Right lobe of liver (tissue), 6 donors: ENCODE measurements at regions not wholly inside any gene's neighbourhood (a gene's known extent, or its start where the extent isn't known, plus 50 kb on each side); places are given as distances from the start of the nearest gene placed in this dataset.

ENCODE experiments used
- ATAC-seq, 4 donors: fragments of 200-7000 bp; cut with Tn5 transposase; one replicate each; pipeline ENCODE4 v1.9.1; 2020; ENCODE audit warnings: mild to moderate bottlenecking in 4 of 4, moderate library complexity in 4 of 4
- DNase-seq, 3 donors: peaks; one replicate each; pipeline ENCODE4 v3.0.0-alpha.2; 2020
- H3K27ac ChIP-seq, 3 donors: fragments of 200-600 bp; one replicate each; pipeline ENCODE4 v1.8.0; 2022
- H3K27me3 ChIP-seq, 2 donors: fragments of 200-600 bp; one replicate each; pipeline ENCODE4 v1.8.0; 2022
- H3K36me3 ChIP-seq, 4 donors: fragments of 200-600 bp; sonication (generic) in 1 of 4; one replicate each; pipeline versions ENCODE4 v1.5.1 to v1.8.0; 2017 to 2022; ENCODE audit warnings: control low read depth in 1 of 4
- H3K4me1 ChIP-seq, 4 donors: fragments of 200-600 bp; sonication (generic) in 1 of 4; one replicate each; pipeline versions ENCODE4 v1.5.1 to v1.8.0; 2017 to 2022; ENCODE audit warnings: control low read depth in 1 of 4
- H3K4me3 ChIP-seq, 3 donors: fragments of 200-600 bp; one replicate each; pipeline ENCODE4 v1.8.0; 2022
- H3K9me3 ChIP-seq, 4 donors: fragments of 200-600 bp; sonication (generic) in 1 of 4; one replicate each; pipeline versions ENCODE4 v1.5.1 to v1.8.0; 2017 to 2022; ENCODE audit warnings: control low read depth in 1 of 4
- POLR2A ChIP-seq: fragments of 450-650 bp; IDR thresholded peaks from one replicate; pipeline ENCODE4 v1.6.1; 2017; ENCODE audit warnings: antibody characterized with exemption, mild to moderate bottlenecking
- WGBS: methylation state at CpG from one replicate; pipeline ENCODE4 v1.1.6; 2018; ENCODE audit warnings: low coverage, low lambda C conversion rate; ENCODE audit not compliant: insufficient coverage; ENCODE audit errors: missing lambda C conversion rate; 5-methylcytosine and 5-hydroxymethylcytosine counted together
- intact Hi-C, 2 donors: fragments of 100-400 bp; cut with DNase I; formaldehyde crosslinking; loops; one replicate each; pipeline versions ENCODE4 v1.11.2 to v1.14.1; 2022
- TF ChIP-seq, protein P1 (sequence below), 4 donors: fragments of 200-600 bp in 3 of 4; fragments of 450-650 bp in 1 of 4; IDR thresholded peaks; one replicate each; pipeline versions ENCODE4 v1.5.1 to v1.8.0; 2016 to 2022; ENCODE audit warnings: antibody characterized with exemption in 4 of 4, mild to moderate bottlenecking in 2 of 4
- donor health status: DM: no; HTN: yes; CAD: no.
- donor health status: DM: no; HTN: no; CAD: no.
- donor health status: DM: no; HTN: no; CAD: no.
- donor health status: DM: no; HTN: yes; CAD: no.
- donor health status: DM: no; HTN: yes; CAD: no.

- Histone ChIP-seq H3K27ac (no peak overlapping the region), H3K36me3 (no peaks in the 10 kb centered on the region), H3K4me1 (no peaks in the 10 kb centered on the region), H3K27me3 (no peaks in the 10 kb centered on the region), H3K4me3 (no peak overlapping the region), H3K9me3 (no peaks in the 10 kb centered on the region)
- intact Hi-C loops = no loop called here
- ATAC-seq = no peak
- TF ChIP-seq, protein P1, sequence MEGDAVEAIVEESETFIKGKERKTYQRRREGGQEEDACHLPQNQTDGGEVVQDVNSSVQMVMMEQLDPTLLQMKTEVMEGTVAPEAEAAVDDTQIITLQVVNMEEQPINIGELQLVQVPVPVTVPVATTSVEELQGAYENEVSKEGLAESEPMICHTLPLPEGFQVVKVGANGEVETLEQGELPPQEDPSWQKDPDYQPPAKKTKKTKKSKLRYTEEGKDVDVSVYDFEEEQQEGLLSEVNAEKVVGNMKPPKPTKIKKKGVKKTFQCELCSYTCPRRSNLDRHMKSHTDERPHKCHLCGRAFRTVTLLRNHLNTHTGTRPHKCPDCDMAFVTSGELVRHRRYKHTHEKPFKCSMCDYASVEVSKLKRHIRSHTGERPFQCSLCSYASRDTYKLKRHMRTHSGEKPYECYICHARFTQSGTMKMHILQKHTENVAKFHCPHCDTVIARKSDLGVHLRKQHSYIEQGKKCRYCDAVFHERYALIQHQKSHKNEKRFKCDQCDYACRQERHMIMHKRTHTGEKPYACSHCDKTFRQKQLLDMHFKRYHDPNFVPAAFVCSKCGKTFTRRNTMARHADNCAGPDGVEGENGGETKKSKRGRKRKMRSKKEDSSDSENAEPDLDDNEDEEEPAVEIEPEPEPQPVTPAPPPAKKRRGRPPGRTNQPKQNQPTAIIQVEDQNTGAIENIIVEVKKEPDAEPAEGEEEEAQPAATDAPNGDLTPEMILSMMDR (IDR thresholded peaks at IDR 0.05) = no peak
- TF ChIP-seq POLR2A = no peak
- DNase-seq = no peak
- WGBS = 59% methylated on average over 7 of the region's 7 CpGs
Measured at GRCh38 chr1:87196110-87196827, 132.4 kb upstream of the LMO4 start.

DNA sequence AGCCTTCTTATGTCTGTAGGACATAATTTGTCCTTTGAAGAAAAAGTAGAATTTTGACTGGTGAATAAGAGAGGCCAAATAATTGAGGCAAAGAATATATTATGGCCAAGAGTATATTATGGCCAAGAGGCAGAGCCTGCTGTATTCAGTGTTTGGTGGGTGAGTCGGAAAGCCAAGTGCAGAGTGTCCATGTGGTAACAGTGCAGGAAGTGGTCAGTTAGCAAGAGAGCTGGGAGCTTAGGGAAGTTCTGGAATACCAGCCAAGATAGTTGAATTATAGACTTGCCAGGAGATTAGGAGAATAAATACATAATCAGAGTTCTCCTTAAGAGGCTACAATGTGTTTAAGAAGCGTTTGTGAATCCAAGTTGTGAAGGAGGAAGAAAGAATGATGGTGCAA, 131.5 kb upstream of the LMO4 start:
- Histone ChIP-seq H3K36me3 (no peaks in the 10 kb centered on the region), H3K4me3 (no peak overlapping the region), H3K4me1 (no peaks in the 10 kb centered on the region), H3K9me3 (no peaks in the 10 kb centered on the region), H3K27me3 (no peaks in the 10 kb centered on the region), H3K27ac (no peak overlapping the region)
- DNase-seq (no peak), ATAC-seq (no peak)
- intact Hi-C loops = no loop called here
- 44% methylated on average over 2 of the region's 2 CpGs for WGBS
- TF ChIP-seq, protein P1 (IDR thresholded peaks at IDR 0.05) = no peak
- no peak for TF ChIP-seq POLR2A

- Histone ChIP-seq H3K36me3 (no peaks in the 10 kb centered on the region), H3K27me3 (no peaks in the 10 kb centered on the region), H3K27ac (no peak overlapping the region), H3K4me3 (no peak overlapping the region), H3K4me1 (no peaks in the 10 kb centered on the region), H3K9me3 (no peaks in the 10 kb centered on the region)
- DNase-seq = no peak
- 68% methylated on average over 2 of the region's 2 CpGs for WGBS
- ATAC-seq = no peak
- TF ChIP-seq, protein P1 (IDR thresholded peaks at IDR 0.05) = no peak
- no peak for TF ChIP-seq POLR2A
- intact Hi-C loops = no loop called here
Measured at GRCh38 chr1:87197641-87198040, 131.0 kb upstream of the LMO4 start.

GRCh38 chr1:87200875-87201638, 127.6 kb upstream of the LMO4 start:
- TF ChIP-seq POLR2A = no peak
- ATAC-seq (no peak), DNase-seq (no peak)
- Histone ChIP-seq H3K27me3 (no peaks in the 10 kb centered on the region), H3K36me3 (no peaks in the 10 kb centered on the region), H3K27ac (no peak overlapping the region), H3K4me3 (no peak overlapping the region), H3K9me3 (no peaks in the 10 kb centered on the region), H3K4me1 (no peaks in the 10 kb centered on the region)
- intact Hi-C loops = no loop called here
- 39% methylated on average over 6 of the region's 10 CpGs for WGBS

GRCh38 chr1:87201768-87202167, 126.9 kb upstream of the LMO4 start:
- intact Hi-C loops = no loop called here
- H3K27me3 ChIP-seq = no peaks in the 10 kb centered on the region
- 83% methylated on average over 5 of the region's 9 CpGs for WGBS
- no peaks in the 10 kb centered on the region for H3K9me3 ChIP-seq
- H3K4me3 ChIP-seq = no peak overlapping the region
- no peaks in the 10 kb centered on the region for H3K36me3 ChIP-seq
- DNase-seq (no peak), ATAC-seq (no peak)
- H3K27ac ChIP-seq = no peak overlapping the region
- H3K4me1 ChIP-seq = no peaks in the 10 kb centered on the region
- TF ChIP-seq, protein P1 (IDR thresholded peaks at IDR 0.05) = no peak
- TF ChIP-seq POLR2A = no peak
